ENCODE measurements at regions not wholly inside any gene's neighbourhood (a gene's known extent, or its start where the extent isn't known, plus 50 kb on each side); places are given as distances from the start of the nearest gene placed in this dataset.

GRCh38 chr9:81489046-81489445 is 200.3 kb downstream of the TLE1 start (continued):
- TF ChIP-seq MLX (CRISPR knock-in tag; conservative IDR thresholded peaks at IDR 0.05), result no peak
- TF ChIP-seq MNT (conservative IDR thresholded peaks at IDR 0.05), result no peak
- no peak for TF ChIP-seq SRF (CRISPR knock-in tag; IDR thresholded peaks at IDR 0.05)
- no peak for TF ChIP-seq TBL1XR1 (IDR thresholded peaks at IDR 0.05; ENCODE audit: low read length in 2 of 2)
- no peak for TF ChIP-seq SRSF9 (IDR thresholded peaks at IDR 0.05; ENCODE audit: borderline replicate concordance, low read depth, low read length)
- TF ChIP-seq ZNF24 (IDR thresholded peaks at IDR 0.05), result no peak
- TF ChIP-seq ZFP30 (CRISPR knock-in tag; IDR thresholded peaks at IDR 0.05; ENCODE audit: borderline replicate concordance), result no peak

GRCh38 chr9:81480828-81481604 is 208.3 kb downstream of the TLE1 start:
- ChIA-PET POLR2A (interaction anchor here (0.7 kb wide), 1 partner anchor 102 kb away, joined by 4 read pairs; no protein-coding TSS in a partner anchor), CTCF (ENCODE audit: low intra/inter-chr PET ratio) (no interaction called here)
- no peaks in the 10 kb centered on the region for H3K36me3 ChIP-seq (ENCODE audit: control insufficient read depth, insufficient read depth, low read length)
- no peaks in the 10 kb centered on the region for H3K4me1 ChIP-seq (replicated peaks in 1 of 2; ENCODE audit: control insufficient read depth in 2 of 2, insufficient read depth in 2 of 2, low read length in 2 of 2)
- no peak overlapping the region for H3K9ac ChIP-seq (ENCODE audit: insufficient read depth in 1 of 2, low read depth in 2 of 2, low read length in 2 of 2)
- H3K79me2 ChIP-seq (ENCODE audit: control insufficient read depth, insufficient read depth, low read length), result no peaks in the 10 kb centered on the region
- in situ Hi-C loops (cut with MboI), result no loop called here
- ATAC-seq, result no peak
- H4K20me1 ChIP-seq (replicated peaks; ENCODE audit: control insufficient read depth, insufficient read depth, low read length), result no peaks in the 10 kb centered on the region
- H3K9me1 ChIP-seq (ENCODE audit: control insufficient read depth, insufficient read depth, low read length), result no peaks in the 10 kb centered on the region
- no peaks in the 10 kb centered on the region for H3K9me3 ChIP-seq (replicated peaks; ENCODE audit: control insufficient read depth, insufficient read depth, low read depth, low read length)
- BruUV-seq (replicated peaks), result no TSS peak
- H3K4me2 ChIP-seq (ENCODE audit: insufficient read depth, low read length), result no peak overlapping the region
- H3K4me3 ChIP-seq, result no peak overlapping the region
- no peaks in the 10 kb centered on the region for H3K27me3 ChIP-seq (ENCODE audit: control insufficient read depth in 2 of 2, insufficient read depth in 2 of 2, low read length in 2 of 2)
- no peak for FAIRE-seq
- no peak overlapping the region for H2AFZ ChIP-seq (ENCODE audit: low read depth, low read length)
- 0% methylated on average over 6 of the region's 6 CpGs for WGBS (ENCODE audit: insufficient coverage, low coverage, missing lambda C conversion rate)
- intact Hi-C loops (cut with micrococcal nuclease), result no loop called here
- no peak for DNase-seq (ENCODE audit: extremely low read depth in 1 of 4, low spot score in 3 of 4)
- H3K27ac ChIP-seq (ENCODE audit: extremely low read depth, low read depth, low read length), result no peak overlapping the region
- TF ChIP-seq TEAD4 (IDR thresholded peaks at IDR 0.05; ENCODE audit: low read length) (no peak), TEAD4 (CRISPR knock-in tag; IDR thresholded peaks at IDR 0.05; ENCODE audit: borderline replicate concordance) (no peak), ZNF695 (CRISPR knock-in tag; IDR thresholded peaks at IDR 0.05) (no peak), POLR2B (IDR thresholded peaks at IDR 0.05; ENCODE audit: low read depth, partially characterized antibody) (no peak), HDAC2 (IDR thresholded peaks at IDR 0.05) (no peak), MCM3 (IDR thresholded peaks at IDR 0.05) (no peak), ZBTB11 (CRISPR knock-in tag; IDR thresholded peaks at IDR 0.05) (no peak), ZNF324 (CRISPR knock-in tag; IDR thresholded peaks at IDR 0.05) (no peak)
